Neural progenitor cell (in vitro differentiated cells): ENCODE measurements at regions not wholly inside any gene's neighbourhood (a gene's known extent, or its start where the extent isn't known, plus 50 kb on each side); places are given as distances from the start of the nearest gene placed in this dataset.

Experiments used
- CTCF ChIP-seq: fragments of 200-600 bp; sonication (generic); IDR thresholded peaks from 2 replicates; pipeline ENCODE4 v1.5.1; 2017; ENCODE audit warnings: antibody characterized with exemption, mild to moderate bottlenecking
- EZH2 ChIP-seq: fragments of 200-600 bp; sonication (generic); IDR thresholded peaks from 2 replicates; pipeline ENCODE4 v1.6.1; 2017; ENCODE audit warnings: antibody characterized with exemption, mild to moderate bottlenecking, moderate library complexity

DNA sequence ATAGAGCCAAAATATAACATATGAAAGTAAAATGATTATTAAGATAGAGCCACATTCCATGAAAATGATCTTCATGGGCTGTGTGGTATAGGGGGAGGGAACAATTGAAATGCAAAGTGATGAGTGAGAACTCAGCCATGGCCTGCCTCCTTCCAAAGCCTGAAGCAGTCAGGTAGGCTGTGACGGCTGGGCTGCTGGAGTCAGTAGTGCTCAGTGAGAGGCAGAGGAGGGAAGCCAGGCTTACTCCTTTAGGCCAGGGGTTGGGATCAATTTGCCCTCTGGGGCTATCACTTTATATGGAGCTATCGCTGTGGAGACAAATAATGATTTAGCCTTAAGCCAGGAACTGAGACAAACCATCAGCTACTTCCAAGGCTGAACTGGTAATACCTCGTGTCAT, 654.9 kb downstream of the FGF9 start:
- TF ChIP-seq CTCF, result no peak
- TF ChIP-seq EZH2, result no peak
